Iris pigment epithelial cell (primary cell): ENCODE measurements at regions not wholly inside any gene's neighbourhood (a gene's known extent, or its start where the extent isn't known, plus 50 kb on each side); places are given as distances from the start of the nearest gene placed in this dataset.

Experiments used
- DNase-seq: peaks from one replicate; pipeline ENCODE4 v3.0.0-alpha.2; 2011; ENCODE audit warnings: low read depth

DNA sequence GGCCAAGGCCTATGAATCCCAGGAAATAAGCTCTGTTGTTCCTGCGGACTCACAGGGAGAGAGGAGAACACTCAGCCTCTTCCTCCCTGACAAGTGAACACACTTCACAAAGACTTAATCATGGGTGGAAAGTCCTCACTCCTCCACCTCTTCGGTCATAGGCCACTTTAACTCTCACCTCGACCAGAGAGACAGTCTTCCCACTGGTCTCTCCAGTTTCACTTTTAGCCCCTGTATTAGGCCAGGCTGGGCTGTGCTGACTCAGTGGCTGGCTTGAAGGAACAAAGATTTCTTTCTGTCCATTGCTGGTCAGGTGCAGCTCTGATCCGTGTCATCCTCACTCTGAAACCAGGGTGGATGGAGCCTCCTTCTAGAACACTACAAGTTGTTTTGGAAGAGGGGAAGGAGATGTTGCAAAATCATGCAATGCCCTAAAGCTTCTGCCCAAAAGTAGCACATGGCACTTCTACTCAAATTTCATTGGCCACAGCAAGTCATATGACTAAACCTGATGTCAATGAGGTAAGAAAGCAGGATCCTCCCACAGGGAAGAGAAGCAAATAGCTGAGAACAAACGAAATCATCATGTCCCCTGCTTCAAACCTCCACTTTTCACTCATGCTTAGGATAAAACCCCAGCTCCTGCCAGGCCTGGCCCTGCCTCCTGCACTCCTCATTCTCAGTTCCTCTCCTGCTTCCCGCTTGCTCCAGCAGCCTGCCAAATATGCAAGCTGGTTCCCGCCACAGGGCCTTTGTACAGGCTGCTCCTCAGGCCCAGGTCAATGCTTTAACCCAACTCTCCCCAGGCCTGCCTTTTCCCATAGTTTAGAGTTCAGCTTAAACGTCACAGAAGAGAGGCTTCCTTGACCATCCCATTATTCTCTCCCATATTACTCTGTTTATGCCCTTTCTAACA lies 150.5 kb upstream of the RUNX3 start:
- peak; percentile 16 for DNase-seq

GRCh38 chr1:25079048-25079447 lies 149.0 kb upstream of the RUNX3 start:
- DNase-seq: no peak

GRCh38 chr1:25074351-25075227 lies 144.5 kb upstream of the RUNX3 start:
- no peak for DNase-seq

GRCh38 chr1:25073640-25074270 lies 143.7 kb upstream of the RUNX3 start:
- no peak for DNase-seq

- no peak for DNase-seq
Measured at GRCh38 chr1:25072461-25072860, 142.4 kb upstream of the RUNX3 start.

GRCh38 chr1:25068829-25069228 lies 138.8 kb upstream of the RUNX3 start:
- DNase-seq: no peak

GRCh38 chr1:25068316-25068715 lies 138.2 kb upstream of the RUNX3 start:
- DNase-seq: no peak

DNA sequence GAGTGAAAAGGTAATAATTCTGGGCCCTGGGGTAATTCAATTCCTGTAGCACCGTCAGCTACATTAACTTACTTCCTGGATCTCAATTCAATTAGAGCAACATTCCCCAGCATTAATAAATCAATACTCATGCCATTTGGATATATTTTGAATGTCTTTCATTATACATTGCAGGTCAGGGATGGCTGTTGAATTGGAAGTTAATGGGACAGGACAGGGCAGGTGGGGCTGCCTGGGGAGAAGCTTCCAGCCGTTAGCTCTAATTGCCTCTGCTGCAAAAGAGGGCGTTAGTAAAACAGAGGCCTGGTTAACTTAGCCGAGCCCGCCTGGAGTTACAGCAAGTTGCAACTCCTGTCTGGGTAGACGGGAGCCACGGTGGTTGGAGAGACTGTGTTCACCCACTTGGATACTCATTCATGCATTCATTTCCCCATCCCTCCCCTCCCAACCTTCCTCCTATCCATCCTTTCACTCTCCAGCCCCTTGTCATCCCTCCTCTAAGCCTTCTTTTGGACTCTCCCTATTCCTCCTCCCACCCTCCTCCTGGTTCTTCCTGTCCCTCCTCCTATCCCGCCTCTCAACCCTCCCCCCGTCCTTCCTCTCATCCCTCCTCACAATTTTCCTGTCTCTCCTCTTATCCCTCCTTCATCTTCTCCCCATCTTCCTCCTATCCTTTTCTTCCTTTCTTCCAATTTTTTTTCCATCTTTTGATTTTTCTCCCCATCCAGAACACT lies 137.6 kb upstream of the RUNX3 start:
- no peak for DNase-seq

GRCh38 chr1:25066731-25067517 lies 136.8 kb upstream of the RUNX3 start:
- DNase-seq: no peak

DNA sequence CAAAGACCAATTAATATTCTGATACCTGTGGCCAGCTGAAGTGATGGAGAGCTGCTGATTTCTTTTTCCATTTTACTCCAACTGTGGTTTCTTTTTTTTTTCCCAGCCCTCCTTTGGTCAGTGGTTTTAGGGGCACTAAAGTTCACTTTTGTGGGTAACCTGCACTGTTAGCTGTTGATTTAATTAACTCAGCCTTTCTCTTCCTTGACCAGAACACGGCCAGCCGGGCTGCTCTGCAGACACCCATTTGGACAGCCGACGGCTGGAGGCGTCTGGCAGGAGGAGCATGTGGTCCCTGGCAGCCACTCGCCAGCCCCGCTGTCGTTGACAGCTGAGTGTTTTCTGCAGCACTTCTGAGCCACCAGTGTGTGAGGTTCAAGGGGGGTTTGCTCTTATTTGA lies 136.2 kb upstream of the RUNX3 start:
- DNase-seq: no peak

DNA sequence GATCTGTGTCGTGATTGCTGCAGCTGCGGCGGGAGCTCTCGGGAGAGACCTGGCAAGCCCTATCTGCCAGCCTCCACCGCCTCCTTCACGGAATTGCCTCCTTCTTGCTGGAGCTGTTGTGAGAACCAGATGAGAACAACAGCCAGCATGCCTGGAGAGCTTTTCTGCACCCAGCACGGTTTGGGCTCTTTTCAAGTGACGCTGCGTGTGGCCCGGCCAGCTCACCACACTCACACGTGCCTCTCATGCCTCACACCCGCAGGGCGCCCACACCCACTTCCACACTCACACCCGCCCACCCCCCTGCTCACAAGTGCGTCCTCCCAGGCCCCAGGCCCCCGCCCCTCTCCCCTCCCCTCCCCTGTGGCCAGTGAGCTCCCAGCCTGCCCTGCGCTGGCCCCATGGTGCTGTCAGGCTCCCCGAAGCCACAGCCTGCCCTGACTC lies 135.7 kb upstream of the RUNX3 start:
- no peak for DNase-seq

DNA sequence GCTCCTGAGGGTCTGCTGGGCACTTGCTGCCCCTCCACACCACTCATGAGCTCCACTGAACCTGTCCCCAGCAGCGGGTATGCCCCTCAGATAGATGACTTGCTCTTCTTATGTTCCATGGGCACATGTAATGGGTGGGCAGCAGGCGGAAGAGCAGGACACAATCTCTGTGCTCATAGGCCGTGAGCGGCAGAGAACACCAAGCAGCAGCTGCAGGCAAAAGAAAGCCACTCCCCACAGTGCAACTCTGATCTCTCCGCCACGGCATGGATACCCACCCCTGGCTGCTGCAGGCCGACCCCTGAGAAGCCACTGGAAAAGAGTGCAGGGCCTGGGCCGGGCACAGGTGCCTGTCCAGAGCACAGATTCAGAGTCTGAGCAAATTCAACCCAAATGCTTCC lies 135.2 kb upstream of the RUNX3 start:
- no peak for DNase-seq

DNA sequence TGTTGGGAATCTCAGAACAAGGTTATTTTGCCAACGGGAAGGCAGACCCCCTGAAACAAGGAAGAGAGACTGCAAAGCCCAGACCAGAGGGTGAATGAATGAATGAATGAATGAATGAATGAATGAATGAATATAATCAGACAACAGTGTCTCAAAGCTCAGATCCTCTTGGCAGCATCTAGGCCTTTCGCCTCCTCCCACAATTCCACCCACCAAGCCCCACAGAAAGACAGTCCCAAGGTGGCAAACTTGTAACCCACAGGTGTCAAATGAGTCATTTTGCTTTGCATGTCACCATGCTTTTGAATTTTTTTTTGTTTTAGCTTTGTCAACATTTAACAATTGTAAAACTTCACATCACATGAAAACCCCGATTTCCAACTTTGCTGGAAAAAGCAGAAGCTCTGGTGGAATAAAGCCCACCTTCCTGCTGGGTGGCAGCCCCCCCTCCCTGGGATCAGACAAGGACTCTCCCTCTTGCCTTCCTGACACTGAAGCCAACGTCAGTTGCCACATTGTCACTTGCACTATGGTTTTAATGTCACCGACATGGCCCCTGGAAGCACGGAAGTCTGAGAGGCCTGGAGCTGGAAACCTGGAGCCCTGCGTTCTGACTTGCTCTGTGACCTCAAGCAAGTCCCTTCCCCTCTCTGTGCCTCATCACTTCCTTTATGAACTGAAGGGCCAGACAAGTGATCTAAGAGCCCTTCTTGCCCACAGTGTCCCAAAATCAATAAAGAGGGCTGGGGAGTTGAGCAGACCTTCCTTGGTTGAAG lies 134.6 kb upstream of the RUNX3 start:
- DNase-seq: no peak

DNA sequence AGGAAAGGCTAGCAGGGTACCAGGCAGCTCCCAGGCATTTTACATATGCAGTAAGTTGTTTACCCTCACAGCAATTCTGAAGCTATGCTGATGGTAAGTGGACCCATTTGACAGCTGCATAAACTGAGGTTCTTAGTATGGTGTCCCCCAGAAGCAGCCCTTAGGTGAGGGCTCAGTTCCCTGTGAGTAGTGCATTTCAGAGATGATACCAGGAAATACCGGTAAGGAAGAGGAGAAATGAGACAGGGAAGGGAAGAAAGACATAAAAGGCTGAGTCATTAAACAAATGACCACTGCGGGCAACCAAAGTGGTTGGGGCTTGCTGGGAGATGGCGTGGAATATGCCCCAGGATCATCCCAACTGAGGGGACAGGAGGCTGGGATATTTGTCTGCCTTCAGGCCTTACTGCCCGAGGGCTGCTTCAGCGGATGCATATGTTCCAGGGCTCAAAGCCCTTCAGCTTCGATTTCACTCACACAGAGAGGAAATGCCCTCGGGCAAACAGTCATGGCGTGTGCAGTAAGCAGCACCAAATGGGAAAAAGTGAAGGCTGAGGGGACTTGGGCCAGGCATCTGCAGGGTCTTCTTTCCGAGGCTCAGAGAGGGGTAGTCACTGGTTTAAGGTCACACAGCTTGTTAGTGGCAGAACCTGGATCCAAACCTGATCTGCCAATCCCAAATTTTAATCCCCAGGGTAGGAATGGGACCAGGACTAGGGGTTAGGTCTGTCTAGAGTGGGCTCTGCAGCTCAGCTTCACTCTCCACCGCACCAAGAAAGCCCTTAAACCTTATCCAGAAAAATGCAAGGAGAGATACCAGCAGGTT lies 133.7 kb upstream of the RUNX3 start:
- DNase-seq: no peak

- no peak for DNase-seq
Measured at GRCh38 chr1:25062621-25063255, 132.7 kb upstream of the RUNX3 start.

DNA sequence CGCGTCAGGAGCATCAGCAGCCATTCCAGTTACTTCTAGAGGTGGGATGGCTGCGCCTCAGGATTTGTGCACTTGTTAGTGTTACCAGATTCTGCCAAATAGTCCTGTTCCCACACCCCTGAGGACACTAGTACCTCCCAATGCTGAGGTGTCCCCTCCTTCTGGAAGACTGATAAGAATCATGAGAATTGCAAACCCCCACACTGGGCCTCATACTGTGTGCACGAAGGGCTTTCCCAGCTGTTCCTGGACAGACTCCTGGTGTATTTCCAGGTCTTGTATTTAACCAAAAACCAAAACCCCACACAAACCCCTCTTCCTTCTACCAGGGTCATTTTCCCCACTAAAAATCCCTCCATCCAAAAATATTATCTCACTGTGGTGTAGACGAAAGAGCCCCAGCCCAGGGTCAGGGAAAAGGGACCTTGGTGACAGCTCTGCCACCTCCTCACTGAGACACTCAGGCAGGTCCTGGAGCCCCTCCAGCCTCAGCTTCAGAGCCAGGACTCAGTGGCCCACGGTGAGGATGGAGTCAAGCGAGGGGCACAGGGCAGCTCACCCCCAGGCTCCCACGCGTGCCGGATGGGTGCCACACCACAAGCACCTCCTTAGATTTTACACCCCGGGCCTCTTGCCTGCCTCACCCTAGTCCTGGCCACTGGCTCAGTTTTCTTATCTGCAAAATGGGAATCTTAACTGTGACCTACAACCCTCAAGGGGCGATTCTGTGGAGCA lies 131.4 kb upstream of the RUNX3 start:
- no peak for DNase-seq

- no peak for DNase-seq
Measured at GRCh38 chr1:25057188-25057587, 127.1 kb upstream of the RUNX3 start.

- no peak for DNase-seq
Measured at GRCh38 chr1:25056536-25056935, 126.5 kb upstream of the RUNX3 start.
